HEK293 (cell line): ENCODE measurements at regions not wholly inside any gene's neighbourhood (a gene's known extent, or its start where the extent isn't known, plus 50 kb on each side); places are given as distances from the start of the nearest gene placed in this dataset.

Source experiments
- CTCF ChIA-PET: fragments of 350-600 bp; formaldehyde crosslinking; extraction: SDS; loops from one replicate; lab custom pipeline; 2021; ENCODE audit warnings: antibody characterized with exemption; lab: Yijun Ruan, JAX
- POLR2A ChIA-PET: fragments of 300-600 bp; formaldehyde crosslinking; extraction: SDS; loops from one replicate; lab custom pipeline; 2020; ENCODE audit warnings: antibody characterized with exemption, inconsistent platforms; lab: Yijun Ruan, JAX
- H3K27ac ChIP-seq: fragments of 200-500 bp; sonication (Bioruptor generic); 2 replicates; pipeline ENCODE4 v1.5.1; 2014; ENCODE audit warnings: low read depth, low read length, control low read depth, inconsistent platforms; ENCODE audit errors: extremely low read depth
- H3K36me3 ChIP-seq, 2 experiments: fragments of 200-500 bp in 1 of 2; sonication (Bioruptor generic) in 1 of 2; 1 replicate in 1 of 2; 2 replicates in 1 of 2; pipeline ENCODE4 v1.5.1; 2014 to 2017; ENCODE audit warnings: inconsistent platforms in 2 of 2, low read length in 2 of 2; ENCODE audit not compliant: control insufficient read depth in 2 of 2, insufficient read depth in 1 of 2
- H3K4me1 ChIP-seq: fragments of 200-500 bp; sonication (Bioruptor generic); 2 replicates; pipeline ENCODE4 v1.5.1; 2014; ENCODE audit warnings: mild to moderate bottlenecking, low read length, inconsistent platforms; ENCODE audit not compliant: control insufficient read depth, insufficient read depth
- H3K4me3 ChIP-seq: 2 replicates; pipeline ENCODE4 v1.5.1; 2011; ENCODE audit warnings: low read depth, mild to moderate bottlenecking, control low read depth, low read length, moderate library complexity
- H3K9me3 ChIP-seq: fragments of 200-500 bp; sonication (Bioruptor generic); 2 replicates; pipeline ENCODE4 v1.5.1; 2014; ENCODE audit warnings: low read depth, low read length, inconsistent platforms; ENCODE audit not compliant: control insufficient read depth, insufficient read depth
- HOXC10 ChIP-seq: sonication (generic); formaldehyde crosslinking; IDR thresholded peaks from 2 replicates; pipeline ENCODE4 v1.8.1; 2023; ENCODE audit warnings: mild to moderate bottlenecking, missing genetic modification reagents
- REPIN1 ChIP-seq: fragments of 450-650 bp; formaldehyde crosslinking; IDR thresholded peaks from 2 replicates; pipeline ENCODE4 v1.5.1; 2017; ENCODE audit warnings: missing biosample characterization, missing genetic modification characterization, low read depth
- SALL2 ChIP-seq: fragments of 450-650 bp; formaldehyde crosslinking; IDR thresholded peaks from 2 replicates; pipeline ENCODE4 v1.5.0; 2017; ENCODE audit warnings: missing biosample characterization, mild to moderate bottlenecking, missing genetic modification characterization, borderline replicate concordance
- SP2 ChIP-seq: fragments of 450-650 bp; formaldehyde crosslinking; IDR thresholded peaks from 2 replicates; pipeline ENCODE4 v1.5.1; 2016; ENCODE audit warnings: missing biosample characterization, missing genetic modification characterization
- ZBTB10 ChIP-seq: fragments of 450-650 bp; formaldehyde crosslinking; IDR thresholded peaks from 2 replicates; pipeline ENCODE4 v1.5.1; 2016; ENCODE audit warnings: missing biosample characterization, missing genetic modification characterization
- ZBTB11 ChIP-seq: fragments of 450-650 bp; formaldehyde crosslinking; conservative IDR thresholded peaks from 2 replicates; pipeline ENCODE4 v1.5.1; 2016; ENCODE audit warnings: low read depth, missing biosample characterization, missing genetic modification characterization
- ZEB2 ChIP-seq: fragments of 450-650 bp; formaldehyde crosslinking; IDR thresholded peaks from 2 replicates; pipeline ENCODE4 v1.5.1; 2016; ENCODE audit warnings: missing biosample characterization, missing genetic modification characterization
- ZNF121 ChIP-seq: fragments of 450-650 bp; formaldehyde crosslinking; IDR thresholded peaks from 2 replicates; pipeline ENCODE4 v1.5.1; 2016; ENCODE audit warnings: missing biosample characterization, missing genetic modification characterization
- ZNF138 ChIP-seq: fragments of 450-650 bp; formaldehyde crosslinking; IDR thresholded peaks from 2 replicates; pipeline ENCODE4 v1.5.1; 2016; ENCODE audit warnings: missing biosample characterization, missing genetic modification characterization, borderline replicate concordance
- ZNF174 ChIP-seq: fragments of 450-650 bp; formaldehyde crosslinking; IDR thresholded peaks from 2 replicates; pipeline ENCODE4 v1.5.0; 2017; ENCODE audit warnings: missing biosample characterization, mild to moderate bottlenecking, missing genetic modification characterization
- ZNF175 ChIP-seq: fragments of 450-650 bp; formaldehyde crosslinking; IDR thresholded peaks from 2 replicates; pipeline ENCODE4 v1.5.1; 2016; ENCODE audit warnings: missing biosample characterization, missing genetic modification characterization
- ZNF214 ChIP-seq: fragments of 450-650 bp; formaldehyde crosslinking; IDR thresholded peaks from 2 replicates; pipeline ENCODE4 v1.5.1; 2017; ENCODE audit warnings: missing biosample characterization, mild to moderate bottlenecking, missing genetic modification characterization, borderline replicate concordance
- ZNF23 ChIP-seq: fragments of 450-650 bp; formaldehyde crosslinking; IDR thresholded peaks from 2 replicates; pipeline ENCODE4 v1.5.1; 2016; ENCODE audit warnings: missing biosample characterization, missing genetic modification characterization, borderline replicate concordance
- ZNF324 ChIP-seq: fragments of 450-650 bp; formaldehyde crosslinking; IDR thresholded peaks from 2 replicates; pipeline ENCODE4 v1.5.1; 2016; ENCODE audit warnings: missing biosample characterization, missing genetic modification characterization
- ZNF426 ChIP-seq: fragments of 450-650 bp; formaldehyde crosslinking; IDR thresholded peaks from 2 replicates; pipeline ENCODE4 v1.5.1; 2017; ENCODE audit warnings: missing biosample characterization, missing genetic modification characterization, mild to moderate bottlenecking, inconsistent platforms, moderate library complexity
- ZNF521 ChIP-seq: fragments of 450-650 bp; formaldehyde crosslinking; IDR thresholded peaks from 2 replicates; pipeline ENCODE4 v1.5.1; 2017; ENCODE audit warnings: missing biosample characterization, mild to moderate bottlenecking, missing genetic modification characterization
- ZNF558 ChIP-seq: fragments of 450-650 bp; formaldehyde crosslinking; IDR thresholded peaks from 2 replicates; pipeline ENCODE4 v1.5.1; 2016; ENCODE audit warnings: missing biosample characterization, missing genetic modification characterization
- ZNF580 ChIP-seq: fragments of 450-650 bp; formaldehyde crosslinking; IDR thresholded peaks from 2 replicates; pipeline ENCODE4 v1.5.1; 2016; ENCODE audit warnings: missing biosample characterization, missing genetic modification characterization
- ZNF843 ChIP-seq: fragments of 450-650 bp; formaldehyde crosslinking; IDR thresholded peaks from 2 replicates; pipeline ENCODE4 v1.5.1; 2016; ENCODE audit warnings: missing biosample characterization, missing genetic modification characterization
- TF ChIP-seq, protein P1 (sequence below): fragments of 450-650 bp; formaldehyde crosslinking; IDR thresholded peaks from 2 replicates; pipeline ENCODE4 v1.5.1; 2016; ENCODE audit warnings: missing biosample characterization, missing genetic modification characterization
- TF ChIP-seq, protein P2 (sequence below): fragments of 450-650 bp; formaldehyde crosslinking; IDR thresholded peaks from 2 replicates; pipeline ENCODE4 v1.5.1; 2016; ENCODE audit warnings: missing biosample characterization, missing genetic modification characterization
- TF ChIP-seq, protein P3 (sequence below): fragments of 450-650 bp; formaldehyde crosslinking; IDR thresholded peaks from 2 replicates; pipeline ENCODE4 v1.5.1; 2016; ENCODE audit warnings: missing biosample characterization, missing genetic modification characterization

DNA sequence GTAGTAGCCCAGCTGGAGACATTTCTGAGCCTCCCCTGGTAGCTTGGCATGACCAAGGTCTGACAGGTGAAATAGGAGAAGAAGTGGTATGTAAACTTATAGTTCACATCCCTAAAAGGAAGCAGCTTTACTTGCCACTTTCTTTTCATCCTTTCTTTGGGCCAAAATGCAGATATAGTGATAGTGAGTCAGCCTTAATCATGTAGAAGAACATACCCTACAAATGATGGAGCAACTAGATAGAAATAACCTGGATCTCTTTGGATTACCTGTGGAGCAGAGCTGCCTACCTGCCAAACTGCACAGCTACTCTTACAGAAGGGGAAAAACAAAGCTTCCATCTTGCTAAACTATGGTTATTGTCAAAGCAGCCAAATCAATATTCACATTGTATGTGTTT, 106.7 kb upstream of the LCORL start:
- ChIA-PET POLR2A (no interaction called here), CTCF (no interaction called here)
- no peak for TF ChIP-seq ZNF324 (tag by site-specific recombination)
- TF ChIP-seq ZNF580 (tag by site-specific recombination), result no peak
- TF ChIP-seq, protein P1, sequence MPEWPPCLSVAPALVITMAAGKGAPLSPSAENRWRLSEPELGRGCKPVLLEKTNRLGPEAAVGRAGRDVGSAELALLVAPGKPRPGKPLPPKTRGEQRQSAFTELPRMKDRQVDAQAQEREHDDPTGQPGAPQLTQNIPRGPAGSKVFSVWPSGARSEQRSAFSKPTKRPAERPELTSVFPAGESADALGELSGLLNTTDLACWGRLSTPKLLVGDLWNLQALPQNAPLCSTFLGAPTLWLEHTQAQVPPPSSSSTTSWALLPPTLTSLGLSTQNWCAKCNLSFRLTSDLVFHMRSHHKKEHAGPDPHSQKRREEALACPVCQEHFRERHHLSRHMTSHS, result no peak
- no peak for TF ChIP-seq HOXC10 (CRISPR knock-in tag)
- no peak for TF ChIP-seq ZNF521
- no peak for TF ChIP-seq ZNF23 (tag by site-specific recombination)
- TF ChIP-seq, protein P2, sequence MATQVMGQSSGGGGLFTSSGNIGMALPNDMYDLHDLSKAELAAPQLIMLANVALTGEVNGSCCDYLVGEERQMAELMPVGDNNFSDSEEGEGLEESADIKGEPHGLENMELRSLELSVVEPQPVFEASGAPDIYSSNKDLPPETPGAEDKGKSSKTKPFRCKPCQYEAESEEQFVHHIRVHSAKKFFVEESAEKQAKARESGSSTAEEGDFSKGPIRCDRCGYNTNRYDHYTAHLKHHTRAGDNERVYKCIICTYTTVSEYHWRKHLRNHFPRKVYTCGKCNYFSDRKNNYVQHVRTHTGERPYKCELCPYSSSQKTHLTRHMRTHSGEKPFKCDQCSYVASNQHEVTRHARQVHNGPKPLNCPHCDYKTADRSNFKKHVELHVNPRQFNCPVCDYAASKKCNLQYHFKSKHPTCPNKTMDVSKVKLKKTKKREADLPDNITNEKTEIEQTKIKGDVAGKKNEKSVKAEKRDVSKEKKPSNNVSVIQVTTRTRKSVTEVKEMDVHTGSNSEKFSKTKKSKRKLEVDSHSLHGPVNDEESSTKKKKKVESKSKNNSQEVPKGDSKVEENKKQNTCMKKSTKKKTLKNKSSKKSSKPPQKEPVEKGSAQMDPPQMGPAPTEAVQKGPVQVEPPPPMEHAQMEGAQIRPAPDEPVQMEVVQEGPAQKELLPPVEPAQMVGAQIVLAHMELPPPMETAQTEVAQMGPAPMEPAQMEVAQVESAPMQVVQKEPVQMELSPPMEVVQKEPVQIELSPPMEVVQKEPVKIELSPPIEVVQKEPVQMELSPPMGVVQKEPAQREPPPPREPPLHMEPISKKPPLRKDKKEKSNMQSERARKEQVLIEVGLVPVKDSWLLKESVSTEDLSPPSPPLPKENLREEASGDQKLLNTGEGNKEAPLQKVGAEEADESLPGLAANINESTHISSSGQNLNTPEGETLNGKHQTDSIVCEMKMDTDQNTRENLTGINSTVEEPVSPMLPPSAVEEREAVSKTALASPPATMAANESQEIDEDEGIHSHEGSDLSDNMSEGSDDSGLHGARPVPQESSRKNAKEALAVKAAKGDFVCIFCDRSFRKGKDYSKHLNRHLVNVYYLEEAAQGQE, result no peak
- no peak for TF ChIP-seq ZNF843 (tag by site-specific recombination)
- TF ChIP-seq ZNF121 (tag by site-specific recombination), result no peak
- no peak for TF ChIP-seq ZNF558 (tag by site-specific recombination)
- Histone ChIP-seq H3K36me3 (no peaks in the 10 kb centered on the region), H3K4me3 (no peak overlapping the region), H3K9me3 (no peaks in the 10 kb centered on the region), H3K27ac (no peak overlapping the region), H3K4me1 (no peaks in the 10 kb centered on the region)

- POLR2A ChIA-PET, result no interaction called here
- no peaks in the 10 kb centered on the region for H3K4me1 ChIP-seq
- CTCF ChIA-PET, result no interaction called here
- H3K4me3 ChIP-seq, result no peak overlapping the region
- no peaks in the 10 kb centered on the region for H3K36me3 ChIP-seq
- no peaks in the 10 kb centered on the region for H3K9me3 ChIP-seq
- no peak overlapping the region for H3K27ac ChIP-seq
- TF ChIP-seq SP2 (no peak), REPIN1 (no peak), ZEB2 (tag by site-specific recombination) (no peak), ZNF23 (tag by site-specific recombination) (no peak), ZNF175 (tag by site-specific recombination) (no peak), ZNF138 (no peak), ZBTB11 (no peak), ZNF214 (tag by site-specific recombination) (no peak), ZBTB10 (tag by site-specific recombination) (no peak), SALL2 (tag by site-specific recombination) (no peak), ZNF174 (tag by site-specific recombination) (no peak), ZNF426 (no peak)
- TF ChIP-seq, protein P3, sequence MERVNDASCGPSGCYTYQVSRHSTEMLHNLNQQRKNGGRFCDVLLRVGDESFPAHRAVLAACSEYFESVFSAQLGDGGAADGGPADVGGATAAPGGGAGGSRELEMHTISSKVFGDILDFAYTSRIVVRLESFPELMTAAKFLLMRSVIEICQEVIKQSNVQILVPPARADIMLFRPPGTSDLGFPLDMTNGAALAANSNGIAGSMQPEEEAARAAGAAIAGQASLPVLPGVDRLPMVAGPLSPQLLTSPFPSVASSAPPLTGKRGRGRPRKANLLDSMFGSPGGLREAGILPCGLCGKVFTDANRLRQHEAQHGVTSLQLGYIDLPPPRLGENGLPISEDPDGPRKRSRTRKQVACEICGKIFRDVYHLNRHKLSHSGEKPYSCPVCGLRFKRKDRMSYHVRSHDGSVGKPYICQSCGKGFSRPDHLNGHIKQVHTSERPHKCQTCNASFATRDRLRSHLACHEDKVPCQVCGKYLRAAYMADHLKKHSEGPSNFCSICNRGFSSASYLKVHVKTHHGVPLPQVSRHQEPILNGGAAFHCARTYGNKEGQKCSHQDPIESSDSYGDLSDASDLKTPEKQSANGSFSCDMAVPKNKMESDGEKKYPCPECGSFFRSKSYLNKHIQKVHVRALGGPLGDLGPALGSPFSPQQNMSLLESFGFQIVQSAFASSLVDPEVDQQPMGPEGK (tag by site-specific recombination), result no peak
Measured at GRCh38 chr4:18127030-18127429, 105.5 kb upstream of the LCORL start.
